ENCODE measurements at regions not wholly inside any gene's neighbourhood (a gene's known extent, or its start where the extent isn't known, plus 50 kb on each side); places are given as distances from the start of the nearest gene placed in this dataset.
A peak's percentile ranks its signal among the peaks of the same experiment; 100 is the strongest.

GRCh38 chr4:30314001-30314400, 406.2 kb upstream of the PCDH7 start:
- no peak for DNase-seq (ENCODE audit: low read depth, low spot score)

- no peak for DNase-seq (ENCODE audit: low read depth, low spot score)
Observed at GRCh38 chr4:30330894-30331652, 389.1 kb upstream of the PCDH7 start.

GRCh38 chr4:30341731-30342130, 378.4 kb upstream of the PCDH7 start:
- DNase-seq (ENCODE audit: low read depth, low spot score), result no peak

- DNase-seq (ENCODE audit: low read depth, low spot score), result no peak
Observed at GRCh38 chr4:30350288-30350687, 369.9 kb upstream of the PCDH7 start.

GRCh38 chr4:30354605-30355004, 365.6 kb upstream of the PCDH7 start:
- no peak for DNase-seq (ENCODE audit: low read depth, low spot score)

- no peak for DNase-seq (ENCODE audit: low read depth, low spot score)
Observed at GRCh38 chr4:30362436-30362835, 357.7 kb upstream of the PCDH7 start.

GRCh38 chr4:30370105-30370504, 350.1 kb upstream of the PCDH7 start:
- no peak for DNase-seq (ENCODE audit: low read depth, low spot score)

- DNase-seq (ENCODE audit: low read depth, low spot score), result peak; percentile 28
Observed at GRCh38 chr4:30380404-30380998, 339.7 kb upstream of the PCDH7 start.

GRCh38 chr4:30385650-30386049, 334.5 kb upstream of the PCDH7 start:
- DNase-seq (ENCODE audit: low read depth, low spot score), result no peak

- no peak for DNase-seq (ENCODE audit: low read depth, low spot score)
Observed at GRCh38 chr4:30386266-30386895, 333.8 kb upstream of the PCDH7 start.

GRCh38 chr4:30395902-30396301, 324.3 kb upstream of the PCDH7 start:
- no peak for DNase-seq (ENCODE audit: low read depth, low spot score)

- no peak for DNase-seq (ENCODE audit: low read depth, low spot score)
Observed at GRCh38 chr4:30396772-30397475, 323.2 kb upstream of the PCDH7 start.

- DNase-seq (ENCODE audit: low read depth, low spot score), result no peak
Observed at GRCh38 chr4:30399476-30399875, 320.7 kb upstream of the PCDH7 start.

GRCh38 chr4:30402276-30402675, 317.9 kb upstream of the PCDH7 start:
- DNase-seq (ENCODE audit: low read depth, low spot score), result no peak

- DNase-seq (ENCODE audit: low read depth, low spot score), result no peak
Observed at GRCh38 chr4:30413915-30414314, 306.3 kb upstream of the PCDH7 start.

- no peak for DNase-seq (ENCODE audit: low read depth, low spot score)
Observed at GRCh38 chr4:30416547-30416946, 303.6 kb upstream of the PCDH7 start.

GRCh38 chr4:30427932-30428331, 292.2 kb upstream of the PCDH7 start:
- no peak for DNase-seq (ENCODE audit: low read depth, low spot score)

GRCh38 chr4:30429813-30430761, 290.1 kb upstream of the PCDH7 start:
- DNase-seq (ENCODE audit: low read depth, low spot score), result no peak

- no peak for DNase-seq (ENCODE audit: low read depth, low spot score)
Observed at GRCh38 chr4:30434656-30435055, 285.5 kb upstream of the PCDH7 start.

- no peak for DNase-seq (ENCODE audit: low read depth, low spot score)
Observed at GRCh38 chr4:30436394-30436793, 283.8 kb upstream of the PCDH7 start.

GRCh38 chr4:30437316-30437715, 282.9 kb upstream of the PCDH7 start:
- DNase-seq (ENCODE audit: low read depth, low spot score), result no peak
